Ishikawa (cell line): ENCODE measurements at regions not wholly inside any gene's neighbourhood (a gene's known extent, or its start where the extent isn't known, plus 50 kb on each side); places are given as distances from the start of the nearest gene placed in this dataset.

Experiments used
- CEBPB ChIP-seq: IDR thresholded peaks from 2 replicates; pipeline ENCODE4 v1.6.1; 2012
- CREB1 ChIP-seq: IDR thresholded peaks from 2 replicates; pipeline ENCODE4 v1.6.1; 2012; ENCODE audit warnings: low read depth
- EGR1 ChIP-seq: IDR thresholded peaks from 2 replicates; pipeline ENCODE4 v1.6.1; 2012
- EP300 ChIP-seq: IDR thresholded peaks from 2 replicates; pipeline ENCODE4 v1.6.1; 2012; ENCODE audit warnings: borderline replicate concordance
- FOXM1 ChIP-seq: IDR thresholded peaks from 2 replicates; pipeline ENCODE4 v1.6.1; 2012; ENCODE audit warnings: low read depth, borderline replicate concordance
- MAX ChIP-seq: IDR thresholded peaks from 2 replicates; pipeline ENCODE4 v1.6.1; 2012
- NFIC ChIP-seq: IDR thresholded peaks from 2 replicates; pipeline ENCODE4 v1.6.1; 2012
- RAD21 ChIP-seq: IDR thresholded peaks from 2 replicates; pipeline ENCODE4 v1.6.1; 2012; ENCODE audit warnings: low read depth
- REST ChIP-seq: IDR thresholded peaks from 2 replicates; pipeline ENCODE4 v1.6.1; 2012; ENCODE audit warnings: low read depth, mild to moderate bottlenecking
- TAF1 ChIP-seq: IDR thresholded peaks from 2 replicates; pipeline ENCODE4 v1.6.1; 2012; ENCODE audit warnings: low read depth, mild to moderate bottlenecking
- TCF12 ChIP-seq: IDR thresholded peaks from 2 replicates; pipeline ENCODE4 v1.6.1; 2012; ENCODE audit warnings: low read depth
- TEAD4 ChIP-seq: IDR thresholded peaks from 2 replicates; pipeline ENCODE4 v1.6.1; 2012
- USF1 ChIP-seq: IDR thresholded peaks from 2 replicates; pipeline ENCODE4 v1.6.1; 2012
- YY1 ChIP-seq: IDR thresholded peaks from 2 replicates; pipeline ENCODE4 v1.6.1; 2012; ENCODE audit warnings: low read depth
- ZBTB7A ChIP-seq: IDR thresholded peaks from 2 replicates; pipeline ENCODE4 v1.6.1; 2012; ENCODE audit warnings: low read depth

DNA sequence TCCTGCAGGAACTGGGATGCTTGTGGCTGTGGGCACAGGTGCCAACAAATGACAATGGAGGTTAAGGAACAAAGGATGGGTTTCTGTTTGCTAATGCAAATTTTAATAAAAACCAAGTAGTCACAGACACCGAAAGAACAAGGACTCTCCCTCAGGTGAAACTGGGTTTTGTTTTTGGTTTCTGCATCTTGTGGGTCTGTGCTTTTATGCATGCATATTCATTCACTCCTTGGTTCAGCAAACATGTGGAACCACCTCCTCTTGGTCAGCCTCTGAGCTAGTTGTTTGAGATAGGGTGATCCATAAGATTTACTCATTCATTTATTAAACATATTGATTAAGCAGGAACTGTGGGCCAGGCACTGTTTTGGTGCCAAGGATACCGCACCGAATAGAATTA, 381.9 kb downstream of the CDK5RAP2 start:
- TF ChIP-seq NFIC = no peak
- no peak for TF ChIP-seq CEBPB
- no peak for TF ChIP-seq CREB1

GRCh38 chr9:120197605-120198004, 382.4 kb downstream of the CDK5RAP2 start:
- no peak for TF ChIP-seq EGR1
- no peak for TF ChIP-seq USF1
- no peak for TF ChIP-seq FOXM1
- TF ChIP-seq NFIC = no peak
- no peak for TF ChIP-seq TEAD4
- TF ChIP-seq TCF12 = no peak
- TF ChIP-seq MAX = no peak

GRCh38 chr9:120191141-120191540, 388.8 kb downstream of the CDK5RAP2 start:
- TF ChIP-seq EGR1 (no peak), TEAD4 (no peak), USF1 (no peak), ZBTB7A (no peak), EP300 (no peak), NFIC (no peak), CREB1 (no peak), CEBPB (no peak), TCF12 (no peak), REST (no peak), FOXM1 (no peak), YY1 (no peak), RAD21 (no peak), MAX (no peak), TAF1 (no peak)

DNA sequence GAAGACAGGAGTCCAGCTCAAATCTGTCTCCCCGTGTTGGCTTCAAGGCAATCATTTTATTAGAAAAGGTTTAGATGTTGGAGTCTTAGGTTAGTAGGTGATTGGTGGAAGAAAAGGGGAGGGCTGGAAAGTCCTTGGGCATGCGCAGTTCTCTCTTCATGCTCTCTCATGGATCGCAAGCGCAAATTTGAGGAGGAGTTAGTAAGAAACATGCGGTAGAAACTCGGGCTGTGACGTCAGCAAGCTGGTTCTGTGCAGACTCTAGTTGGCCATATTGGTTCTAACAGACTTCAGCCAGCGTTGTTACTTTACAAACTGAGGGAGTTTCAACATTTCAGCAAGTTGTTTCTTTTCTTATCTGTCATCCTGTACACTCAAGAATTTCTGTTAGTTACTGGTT, 392.2 kb downstream of the CDK5RAP2 start:
- TF ChIP-seq FOXM1 = no peak
- no peak for TF ChIP-seq USF1
- TF ChIP-seq CREB1 = no peak
- TF ChIP-seq TEAD4 = no peak
- no peak for TF ChIP-seq YY1
- no peak for TF ChIP-seq MAX
- TF ChIP-seq TCF12 = no peak
- TF ChIP-seq NFIC = no peak
- TF ChIP-seq RAD21 = no peak
- TF ChIP-seq EGR1 = no peak
- no peak for TF ChIP-seq ZBTB7A
- TF ChIP-seq REST = no peak
- no peak for TF ChIP-seq CEBPB
- TF ChIP-seq EP300 = no peak

GRCh38 chr9:120186276-120186675, 393.7 kb downstream of the CDK5RAP2 start:
- no peak for TF ChIP-seq EP300
- TF ChIP-seq FOXM1 = no peak
- TF ChIP-seq ZBTB7A = no peak
- no peak for TF ChIP-seq USF1
- no peak for TF ChIP-seq NFIC

DNA sequence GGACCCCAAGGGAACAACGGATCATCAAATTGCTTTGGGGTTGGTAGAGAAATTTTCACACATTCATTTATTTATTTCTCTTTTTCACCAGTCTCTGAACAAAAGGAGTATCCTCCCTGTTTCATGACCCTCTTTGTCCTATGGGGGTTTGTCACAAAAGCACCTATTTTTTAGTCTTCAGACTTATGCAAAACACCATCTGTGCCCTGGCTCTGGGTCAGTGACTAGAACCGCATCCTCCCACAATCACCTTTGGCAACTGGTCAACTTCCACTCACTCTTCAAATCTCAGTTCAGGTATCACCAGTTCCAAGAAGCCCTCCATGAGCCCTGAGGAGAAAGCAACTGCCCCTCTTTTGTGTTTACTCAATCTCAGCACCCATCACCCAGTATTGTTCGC, 395.7 kb downstream of the CDK5RAP2 start:
- no peak for TF ChIP-seq CEBPB
- no peak for TF ChIP-seq TEAD4
- TF ChIP-seq TAF1 = no peak
